Adrenal gland (tissue), 9 donors: ENCODE measurements at regions not wholly inside any gene's neighbourhood (a gene's known extent, or its start where the extent isn't known, plus 50 kb on each side); places are given as distances from the start of the nearest gene placed in this dataset.

Source experiments
- DNase-seq, 7 donors: peaks; one replicate each; pipeline ENCODE4 v3.0.0-alpha.2; 2019 to 2020
- H3K27ac ChIP-seq, 5 donors: fragments of 200-600 bp; sonication (generic) in 4 of 5; 1 replicate in 3 of 5; 2 replicates in 2 of 5; pipeline versions ENCODE4 v1.5.1 to v1.8.0; 2016 to 2020; ENCODE audit warnings: mild to moderate bottlenecking in 1 of 5
- H3K27me3 ChIP-seq: fragments of 200-600 bp; 2 replicates; pipeline ENCODE4 v1.8.0; 2021
- H3K36me3 ChIP-seq, 2 donors: fragments of 200-600 bp; replicated peaks in 1 of 2; 1 replicate in 1 of 2; 2 replicates in 1 of 2; pipeline versions ENCODE4 v1.5.1 to v1.8.0; 2018 to 2022
- H3K4me1 ChIP-seq, 2 donors: fragments of 200-600 bp; replicated peaks in 1 of 2; 1 replicate in 1 of 2; 2 replicates in 1 of 2; pipeline versions ENCODE4 v1.5.1 to v1.8.0; 2018 to 2021
- H3K4me3 ChIP-seq, 4 donors: fragments of 200-600 bp; sonication (generic) in 3 of 4; one replicate each; pipeline ENCODE4 v1.5.1; 2016 to 2018
- H3K9me3 ChIP-seq, 3 donors: fragments of 200-600 bp; sonication (generic) in 1 of 3; replicated peaks in 1 of 3; 1 replicate in 2 of 3; 2 replicates in 1 of 3; pipeline versions ENCODE4 v1.5.1 to v1.8.0; 2016 to 2021
- CTCF ChIP-seq, 6 experiments: fragments of 450-650 bp in 4 of 6; fragments of 200-600 bp in 2 of 6; sonication (generic) in 1 of 6; IDR thresholded peaks; 1 replicate in 5 of 6; 2 replicates in 1 of 6; pipeline versions ENCODE4 v1.5.1 to v1.8.0; 2016 to 2021; ENCODE audit warnings: antibody characterized with exemption in 6 of 6, mild to moderate bottlenecking in 2 of 6, moderate library complexity in 1 of 6
- POLR2A ChIP-seq, 2 donors: fragments of 450-650 bp; IDR thresholded peaks; one replicate each; pipeline ENCODE4 v1.6.1; 2017; ENCODE audit warnings: antibody characterized with exemption in 2 of 2, mild to moderate bottlenecking in 2 of 2, moderate library complexity in 1 of 2
- WGBS, 4 donors: extraction: QIAGEN DNeasy Blood & Tissue Kit in 2 of 4; methylation state at CpG; one replicate each; pipeline versions ENCODE4 v1.1.5 to v1.1.7; 2013 to 2017; 5-methylcytosine and 5-hydroxymethylcytosine counted together
- intact Hi-C, 2 donors: fragments of 100-400 bp; cut with DNase I; formaldehyde crosslinking; loops; one replicate each; pipeline versions ENCODE4 v1.14.1 to v1.15.0; 2022 to 2023
- donor health status: healthy with polysubstance abuse.
- donor health status: Bipolar disorder and iron deficiency.
- donor health status: DM: yes; HTN: yes; CAD: no.
- donor health status: DM: no; HTN: no; CAD: no.
- donor health status: DM: no; HTN: no; CAD: no.

GRCh38 chr21:27079636-27080240, 112.8 kb upstream of the ADAMTS5 start:
- Histone ChIP-seq H3K27ac (no peak overlapping the region), H3K36me3 (no peaks in the 10 kb centered on the region), H3K4me3 (no peak overlapping the region), H3K4me1 (no peaks in the 10 kb centered on the region), H3K9me3 (no peaks in the 10 kb centered on the region), H3K27me3 (no peaks in the 10 kb centered on the region)
- no peak for DNase-seq
- intact Hi-C loops, result no loop called here
- TF ChIP-seq CTCF (IDR thresholded peaks at IDR 0.05) (no peak), POLR2A (IDR thresholded peaks at IDR 0.05) (no peak)
- WGBS, 4 donors, result 72 to 84% (median 75%) methylated on average over 5 of the region's 5 CpGs

GRCh38 chr21:27078915-27079314, 112.0 kb upstream of the ADAMTS5 start:
- no peaks in the 10 kb centered on the region for H3K4me1 ChIP-seq
- no peak for DNase-seq
- H3K27ac ChIP-seq, result no peak overlapping the region
- no peaks in the 10 kb centered on the region for H3K27me3 ChIP-seq
- H3K9me3 ChIP-seq, result no peaks in the 10 kb centered on the region
- 66 to 81% (median 75%) methylated on average over 4 of the region's 4 CpGs for WGBS, 4 donors
- intact Hi-C loops, result no loop called here
- no peak for TF ChIP-seq CTCF (IDR thresholded peaks at IDR 0.05)
- TF ChIP-seq POLR2A (IDR thresholded peaks at IDR 0.05), result no peak
- no peak overlapping the region for H3K4me3 ChIP-seq
- H3K36me3 ChIP-seq, result no peaks in the 10 kb centered on the region

GRCh38 chr21:27077501-27077900, 110.6 kb upstream of the ADAMTS5 start:
- Histone ChIP-seq H3K36me3 (no peaks in the 10 kb centered on the region), H3K27me3 (no peaks in the 10 kb centered on the region), H3K4me1 (no peaks in the 10 kb centered on the region), H3K27ac (no peak overlapping the region), H3K4me3 (no peak overlapping the region), H3K9me3 (no peaks in the 10 kb centered on the region)
- intact Hi-C loops, result no loop called here
- DNase-seq, result no peak
- TF ChIP-seq POLR2A (IDR thresholded peaks at IDR 0.05), result no peak
- TF ChIP-seq CTCF (IDR thresholded peaks at IDR 0.05), result no peak
- WGBS, 4 donors, result 84 to 92% (median 90%) methylated on average over 4 of the region's 4 CpGs

- H3K4me1 ChIP-seq, result no peaks in the 10 kb centered on the region
- no peak overlapping the region for H3K4me3 ChIP-seq
- intact Hi-C loops, result no loop called here
- no peaks in the 10 kb centered on the region for H3K9me3 ChIP-seq
- H3K27me3 ChIP-seq, result no peaks in the 10 kb centered on the region
- H3K27ac ChIP-seq, result no peak overlapping the region
- no peaks in the 10 kb centered on the region for H3K36me3 ChIP-seq
- no peak for DNase-seq
- TF ChIP-seq CTCF (IDR thresholded peaks at IDR 0.05) (no peak), POLR2A (IDR thresholded peaks at IDR 0.05) (no peak)
These were observed 109.1 kb upstream of the ADAMTS5 start for GRCh38 chr21:27076025-27076424.
